ENCODE measurements at regions not wholly inside any gene's neighbourhood (a gene's known extent, or its start where the extent isn't known, plus 50 kb on each side); places are given as distances from the start of the nearest gene placed in this dataset.

GRCh38 chr4:17010426-17011087 is 112.1 kb upstream of the LDB2 start:
- TF ChIP-seq CTCF (IDR thresholded peaks at IDR 0.05), result no peak
- no peak for TF ChIP-seq EZH2 (IDR thresholded peaks at IDR 0.05)

Data from neural progenitor cell (in vitro differentiated cells).